GM19397 (cell line): ENCODE measurements at regions not wholly inside any gene's neighbourhood (a gene's known extent, or its start where the extent isn't known, plus 50 kb on each side); places are given as distances from the start of the nearest gene placed in this dataset.
"Not testable (repeated sequence)": the region's sequence is repeated elsewhere in the genome, so short reads cannot be mapped to it uniquely, and the experiment has no call there.

Experiments
- ATAC-seq: cut with Tn5 transposase; IDR thresholded peaks from one replicate; pipeline ENCODE4 v1.9.1; 2021; ENCODE audit warnings: mild to moderate bottlenecking, moderate library complexity; ENCODE audit not compliant: unreplicated experiment

GRCh38 chr9:740221-740620, 101.3 kb upstream of the DMRT1 start:
- no peak for ATAC-seq

- ATAC-seq = no peak
These were observed 99.4 kb upstream of the DMRT1 start for GRCh38 chr9:742104-742503.

GRCh38 chr9:742914-743589, 98.4 kb upstream of the DMRT1 start:
- ATAC-seq = no peak

- no peak for ATAC-seq
These were observed 97.3 kb upstream of the DMRT1 start for GRCh38 chr9:744046-744712.

DNA sequence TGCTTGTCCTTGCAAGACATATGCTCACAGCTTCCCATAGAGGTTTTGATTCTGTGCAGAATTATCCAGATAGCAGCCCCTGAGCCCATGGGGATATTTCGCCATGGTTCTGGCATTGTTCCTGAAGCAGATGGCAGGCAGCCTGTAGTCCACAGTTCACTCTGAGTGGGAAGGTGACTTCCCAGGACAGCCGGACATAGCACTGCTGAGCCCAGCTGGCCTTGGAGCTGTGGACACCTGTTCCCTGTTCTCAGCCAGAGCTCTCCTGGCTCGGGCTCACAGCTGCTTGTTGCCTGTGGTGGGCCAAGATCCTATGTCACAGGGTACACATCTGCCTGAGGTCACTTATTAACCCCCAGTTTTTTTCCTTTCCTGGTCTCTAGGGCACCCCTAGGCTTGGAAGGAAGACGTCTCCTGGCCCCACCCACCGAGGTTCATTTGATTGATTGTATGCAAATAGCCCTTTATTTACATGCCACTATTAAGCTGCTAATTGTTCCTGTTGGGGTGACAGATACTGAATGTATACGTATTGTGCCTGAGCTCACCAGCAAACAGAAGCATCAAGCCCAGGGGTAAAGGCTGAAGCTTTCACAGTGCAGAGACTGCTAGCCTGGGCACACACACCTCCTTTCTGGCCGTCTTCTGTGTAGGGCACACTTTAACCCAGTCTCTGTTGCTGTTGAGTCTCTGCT, 96.6 kb upstream of the DMRT1 start:
- no peak for ATAC-seq

DNA sequence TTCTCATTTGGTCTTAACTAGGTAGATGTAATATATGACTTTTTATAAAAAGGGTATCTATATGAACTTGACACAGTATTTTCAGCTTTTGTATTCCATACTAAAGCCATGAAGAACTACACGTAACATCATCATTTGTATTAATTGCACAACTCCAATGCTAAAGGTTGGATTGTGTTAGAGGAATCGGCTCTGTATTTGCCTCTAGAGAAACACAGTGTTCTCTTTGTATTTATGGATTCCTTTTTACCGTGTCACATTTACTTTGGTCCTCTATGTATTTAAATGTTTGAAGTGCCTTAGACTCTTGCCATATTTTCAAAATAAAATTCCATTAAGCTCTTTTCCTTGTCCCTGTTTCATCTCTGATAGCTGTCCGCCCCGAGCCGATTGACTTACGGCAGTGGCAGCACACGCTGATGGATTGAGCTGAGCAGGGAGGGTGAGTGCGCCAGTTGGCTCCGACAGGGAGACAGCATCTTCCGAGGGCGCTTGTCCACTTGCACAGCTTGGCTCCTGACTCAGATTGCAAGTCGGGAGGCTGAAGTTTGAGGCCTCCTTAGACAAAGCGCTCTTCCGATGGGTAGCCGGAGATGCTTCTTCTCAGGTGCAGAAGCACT, 95.6 kb upstream of the DMRT1 start:
- no peak for ATAC-seq

GRCh38 chr9:746661-747434, 94.6 kb upstream of the DMRT1 start:
- ATAC-seq = no peak

DNA sequence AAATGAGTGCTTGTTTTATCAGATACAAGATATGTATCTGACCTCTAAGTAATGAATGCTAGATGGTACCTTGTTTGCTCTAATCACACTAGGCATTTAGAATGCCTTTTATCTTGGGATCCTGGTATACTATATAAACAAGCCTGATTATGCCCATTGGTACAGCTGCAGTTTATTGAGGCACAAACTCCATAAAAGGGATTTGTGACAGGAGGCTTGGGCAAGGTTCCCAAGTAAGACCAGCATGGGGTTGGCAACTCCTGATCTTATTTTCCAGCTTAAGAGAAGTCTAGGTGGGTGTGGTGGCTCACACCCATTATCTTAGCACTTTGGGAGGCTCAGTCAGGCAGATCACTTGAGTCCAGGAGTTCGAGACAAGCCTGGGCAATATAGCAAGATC, 93.9 kb upstream of the DMRT1 start:
- no peak for ATAC-seq

GRCh38 chr9:748861-749497, 92.5 kb upstream of the DMRT1 start:
- no peak for ATAC-seq

DNA sequence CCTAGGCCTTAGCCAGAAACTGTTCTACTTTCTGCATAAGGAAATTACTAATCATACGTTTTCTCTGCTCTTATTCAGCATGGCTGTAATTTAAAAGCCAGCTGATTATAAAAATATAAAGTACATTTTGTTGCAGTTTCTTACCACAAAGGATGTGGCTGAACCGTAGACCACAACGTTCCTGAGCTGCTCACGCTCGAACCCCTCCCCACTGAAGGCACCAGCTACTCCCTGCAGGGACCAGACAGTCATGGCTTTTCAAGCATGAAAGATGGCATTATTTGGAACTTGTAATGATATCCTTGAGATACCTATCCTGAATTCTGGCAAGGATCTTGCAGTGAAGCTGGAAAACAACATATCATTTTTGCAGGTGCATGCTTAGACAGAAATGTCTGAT, 91.8 kb upstream of the DMRT1 start:
- ATAC-seq = no peak

DNA sequence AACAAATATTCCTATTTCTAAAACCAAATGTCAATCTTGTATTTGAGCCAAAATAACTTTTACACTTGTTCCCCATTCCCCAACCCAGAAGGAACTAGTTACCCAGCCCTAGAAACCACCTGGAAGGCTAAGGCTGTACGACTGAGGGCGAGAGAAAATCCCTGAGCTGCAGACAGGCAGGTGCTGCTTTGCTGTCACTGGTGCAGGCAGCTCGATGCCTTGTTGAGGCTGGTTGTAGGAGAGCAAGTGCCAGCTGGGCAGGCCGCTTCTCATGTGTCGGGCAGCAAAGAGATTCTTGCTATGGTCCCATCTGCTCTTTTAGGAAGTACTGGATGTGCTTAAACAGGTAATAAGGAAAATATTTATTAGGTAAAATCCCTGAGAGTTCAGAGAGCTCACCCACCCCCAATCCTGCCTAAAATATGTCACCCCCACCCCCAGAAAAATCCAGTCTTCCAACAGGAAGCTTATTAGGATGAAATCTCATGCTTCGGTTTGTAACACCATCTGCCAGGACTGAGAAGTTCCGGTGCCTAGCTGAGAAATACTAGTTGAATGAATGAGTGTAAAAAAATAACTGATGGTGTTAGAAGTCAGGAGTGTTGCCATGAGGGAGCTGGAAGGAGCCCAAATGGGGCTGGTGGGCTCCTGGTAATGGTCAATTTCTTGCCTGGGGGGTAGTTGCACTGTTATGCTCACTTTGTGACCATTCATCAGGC, 91.1 kb upstream of the DMRT1 start:
- ATAC-seq = no peak

DNA sequence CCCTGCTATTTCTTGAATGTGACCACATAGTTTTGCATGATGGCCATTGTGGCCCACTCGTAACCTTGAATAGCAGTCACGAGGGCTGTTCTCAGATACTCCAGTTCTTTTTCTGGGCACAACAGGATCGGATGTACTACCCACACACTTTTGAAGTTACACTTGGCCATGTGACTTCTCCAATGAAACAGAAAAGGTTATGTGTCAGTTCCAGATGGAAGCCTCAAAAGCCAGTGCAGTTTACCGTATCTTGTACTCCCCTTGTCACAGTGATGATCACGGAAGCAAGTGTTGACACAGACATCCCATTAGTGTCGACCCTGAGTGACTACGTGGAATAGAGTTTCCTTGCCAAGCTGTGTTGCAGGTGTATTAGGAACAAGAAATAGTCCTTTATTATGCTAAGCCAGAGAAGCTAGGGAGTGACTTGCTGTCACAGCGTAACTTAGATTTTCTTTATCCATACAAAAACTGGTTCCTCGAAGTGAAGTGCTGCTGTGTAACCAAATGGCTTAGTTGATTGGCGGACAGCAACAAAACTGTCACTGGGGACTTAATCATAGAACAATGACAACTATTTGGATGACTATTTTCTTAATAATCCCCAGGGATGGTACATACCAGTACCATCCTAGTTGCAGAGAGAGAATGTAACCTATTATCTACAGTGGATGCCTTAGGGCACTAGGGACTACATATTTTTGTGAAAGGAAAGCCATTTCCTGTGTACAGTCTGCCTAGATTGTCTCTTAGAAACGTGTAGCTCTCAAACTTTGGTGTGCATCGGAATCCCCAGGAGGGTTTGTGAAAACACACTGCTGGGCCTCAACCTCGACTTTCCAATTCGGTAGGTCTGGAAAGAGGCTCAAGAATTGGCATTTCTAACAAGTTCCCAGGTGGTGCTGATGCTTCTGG, 90.1 kb upstream of the DMRT1 start:
- ATAC-seq = peak; percentile 71

DNA sequence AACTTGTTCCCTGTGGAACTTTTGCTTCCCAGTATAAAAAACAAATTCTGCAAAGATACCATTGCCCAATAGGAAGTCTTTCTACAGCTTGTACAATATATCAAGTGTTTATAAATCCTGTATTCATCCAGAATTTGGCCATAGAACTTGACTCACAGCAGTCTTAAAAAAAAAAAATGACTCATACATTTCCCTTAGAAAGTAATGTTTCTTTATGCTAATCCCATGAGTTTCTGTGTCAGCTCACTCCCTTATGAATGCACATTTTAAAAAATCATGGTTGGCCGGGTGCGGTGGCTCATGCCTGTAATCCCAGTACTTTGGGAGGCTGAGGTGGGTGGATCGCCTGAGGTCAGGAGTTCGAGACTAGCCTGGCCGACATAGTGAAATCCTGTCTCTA, 89.3 kb upstream of the DMRT1 start:
- ATAC-seq = no peak

- no peak for ATAC-seq
These were observed 88.8 kb upstream of the DMRT1 start for GRCh38 chr9:752681-753200.

- not testable (repeated sequence) for ATAC-seq
These were observed 87.8 kb upstream of the DMRT1 start for GRCh38 chr9:753734-754133.

GRCh38 chr9:754150-754931, 87.2 kb upstream of the DMRT1 start:
- no peak for ATAC-seq

- ATAC-seq = no peak
These were observed 85.8 kb upstream of the DMRT1 start for GRCh38 chr9:755454-756381.
